Left colon (tissue), 2 donors: ENCODE measurements at regions not wholly inside any gene's neighbourhood (a gene's known extent, or its start where the extent isn't known, plus 50 kb on each side); places are given as distances from the start of the nearest gene placed in this dataset.

ENCODE experiments used
- ATAC-seq: fragments of 200-7000 bp; cut with Tn5 transposase; one replicate; pipeline ENCODE4 v1.9.1; 2020; ENCODE audit warnings: mild to moderate bottlenecking, moderate library complexity
- DNase-seq, 2 donors: peaks; one replicate each; pipeline ENCODE4 v3.0.0-alpha.2; 2020
- intact Hi-C, 2 donors: fragments of 100-400 bp; cut with DNase I in 1 of 2; cut with micrococcal nuclease in 1 of 2; formaldehyde crosslinking; loops; one replicate each; pipeline versions ENCODE4 v1.11.2 to v1.14.0; 2022; cut with DNase I, micrococcal nuclease
- donor health status: DM: no; HTN: no; CAD: no.
- donor health status: DM: yes; HTN: yes; CAD: no.

DNA sequence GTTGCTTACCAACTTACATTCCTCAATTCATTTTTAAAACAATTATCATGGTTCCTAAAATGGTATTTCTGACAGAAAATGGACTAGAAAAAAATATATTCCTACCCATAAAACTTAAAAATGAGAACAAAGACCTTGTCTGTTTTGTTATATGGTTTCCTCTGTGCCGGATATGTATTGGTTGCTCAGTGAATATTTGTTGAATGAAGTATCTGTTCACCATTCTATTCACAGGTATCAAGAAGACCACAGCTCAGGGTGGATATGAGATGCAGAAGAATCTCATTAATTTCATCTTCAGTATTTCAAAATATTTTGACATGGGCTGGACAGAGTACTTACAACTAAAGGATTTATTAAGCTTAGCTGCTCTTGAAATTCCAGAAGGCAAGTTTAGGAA lies 58.1 kb downstream of the TUSC7 start:
- ATAC-seq, result no peak
- intact Hi-C loops, result no loop called here
- no peak for DNase-seq

GRCh38 chr3:116770815-116771450 lies 61.4 kb downstream of the TUSC7 start:
- peak; percentile 80 for ATAC-seq
- DNase-seq, result peak; percentile 38 to 65
- intact Hi-C loops, result loop anchor here in 1 of 2 donors (10.0 kb wide), 1 partner anchor 754 kb away; no protein-coding TSS in a partner anchor

- DNase-seq, result no peak
- intact Hi-C loops, result loop anchor here in 1 of 2 donors (10.0 kb wide), 1 partner anchor 748 kb away; no protein-coding TSS in a partner anchor
- ATAC-seq, result no peak
Observed at GRCh38 chr3:116776880-116777785, 67.6 kb downstream of the TUSC7 start.

DNA sequence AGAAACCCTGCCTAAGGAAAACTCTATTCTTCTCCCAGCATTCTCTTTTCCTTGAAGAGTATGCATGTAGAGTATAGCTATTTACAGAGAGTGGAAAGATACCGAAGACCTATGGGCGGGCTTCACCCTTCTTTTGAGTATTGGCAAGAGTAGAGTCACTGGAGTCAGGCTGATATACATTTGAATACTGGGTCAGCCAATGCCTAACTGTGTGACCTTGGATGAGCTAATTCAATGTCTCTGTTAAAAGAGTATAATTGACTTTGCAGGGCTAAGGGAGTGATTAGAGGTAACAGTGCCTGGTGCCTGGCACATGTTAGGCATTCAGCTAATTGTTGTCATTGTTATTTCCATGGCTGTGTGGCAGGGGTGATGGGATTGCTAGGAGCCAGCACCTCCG lies 75.6 kb downstream of the TUSC7 start:
- no peak for ATAC-seq
- intact Hi-C loops, result no loop called here

DNA sequence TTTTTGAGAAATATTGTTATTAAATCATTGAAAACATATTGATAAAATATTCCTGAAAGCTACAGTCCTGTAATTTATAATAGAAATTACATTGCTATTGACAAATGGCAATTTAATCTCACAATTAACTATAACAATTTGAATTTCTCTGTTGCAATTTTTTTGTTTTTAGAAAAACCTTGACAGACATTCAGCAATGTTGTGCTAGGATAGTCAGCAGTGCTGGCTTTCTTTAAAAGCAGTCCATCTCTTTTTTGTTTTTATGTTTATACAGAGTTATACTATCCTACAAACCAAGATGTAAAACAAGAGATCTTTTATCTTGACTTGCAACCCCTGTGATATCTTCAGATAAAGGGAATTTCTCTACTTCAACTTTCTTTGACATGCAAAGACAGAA lies 93.1 kb downstream of the TUSC7 start:
- intact Hi-C loops, result no loop called here
- DNase-seq (no peak), ATAC-seq (no peak)

More for the DNA sequence above, 75.6 kb downstream of the TUSC7 start:
- DNase-seq, result no peak

DNA sequence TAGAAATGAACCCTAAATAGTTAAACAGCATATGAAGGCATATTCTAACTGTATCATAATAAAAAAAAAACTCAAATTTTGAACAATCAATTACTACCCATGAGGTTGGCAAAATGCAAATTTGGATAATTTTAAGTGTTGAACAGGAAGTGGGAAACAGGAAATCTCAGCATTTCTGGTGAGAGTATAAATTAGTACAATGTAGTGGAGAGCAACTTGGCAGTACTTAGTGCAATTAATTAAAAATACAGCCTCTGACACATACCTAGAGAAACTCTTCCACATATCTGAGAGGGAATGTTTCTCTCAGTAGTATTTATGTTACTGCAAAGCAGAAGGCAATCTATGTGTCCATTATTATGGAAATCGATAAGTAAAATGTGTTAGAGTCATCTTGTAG lies 96.8 kb downstream of the TUSC7 start:
- ATAC-seq (no peak), DNase-seq (no peak)
- intact Hi-C loops, result no loop called here

DNA sequence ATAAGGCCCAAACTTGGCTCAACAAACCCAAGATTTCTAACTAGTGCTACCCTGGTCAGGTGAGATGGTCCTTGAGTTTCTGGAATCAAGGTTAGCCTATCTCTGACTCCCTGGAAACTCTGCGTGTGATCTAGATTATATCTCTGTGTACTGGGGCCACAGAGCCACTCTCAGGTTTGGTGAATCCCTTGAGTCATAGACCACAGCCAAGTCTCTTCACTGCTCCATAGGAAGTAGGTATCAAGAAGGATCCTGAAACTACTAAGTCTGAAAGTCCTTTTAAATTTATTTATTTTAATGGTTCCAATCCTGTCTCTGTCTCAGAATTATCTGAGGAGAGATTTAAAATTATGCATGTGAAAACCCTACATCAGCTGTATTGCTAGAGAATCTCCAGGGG lies 99.1 kb downstream of the TUSC7 start:
- intact Hi-C loops, result no loop called here
- DNase-seq, result no peak
- ATAC-seq, result no peak

DNA sequence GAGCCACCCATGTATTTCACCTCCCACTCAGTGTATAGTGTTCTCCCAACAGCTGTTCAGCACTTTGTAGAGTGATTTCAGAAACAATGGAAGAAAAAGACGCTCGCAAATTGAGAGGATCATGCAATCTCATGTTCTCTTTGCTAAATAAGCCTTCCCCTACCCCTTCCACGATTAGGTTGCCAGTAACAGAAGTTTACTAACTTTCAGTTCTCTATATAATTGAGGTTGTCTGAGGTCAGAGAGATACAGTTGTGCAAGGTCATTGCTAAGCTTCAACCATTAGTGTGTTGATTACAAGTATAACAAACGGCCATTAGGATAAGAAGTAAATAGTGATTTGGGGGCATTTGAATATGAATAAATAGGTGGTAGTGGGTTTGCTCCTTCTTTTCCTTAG lies 99.6 kb downstream of the TUSC7 start:
- intact Hi-C loops, result no loop called here
- ATAC-seq (no peak), DNase-seq (no peak)

DNA sequence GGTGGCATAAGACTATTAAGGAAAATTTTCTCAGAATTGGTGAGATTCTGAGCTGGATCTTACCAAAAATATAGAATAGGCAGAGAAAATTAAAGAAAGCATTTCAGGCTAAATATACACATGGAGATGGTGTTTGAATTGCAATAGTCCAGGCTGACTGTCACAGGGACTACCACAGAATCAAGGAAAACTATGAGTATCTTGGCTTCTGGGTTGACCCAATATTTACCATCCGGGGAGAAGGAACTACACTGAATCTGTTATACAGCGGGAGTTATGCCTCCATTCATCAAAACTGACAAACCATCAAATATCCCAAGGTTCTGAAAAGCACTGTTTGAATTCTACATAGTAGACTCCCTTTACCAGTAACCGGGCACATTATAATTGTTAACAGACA lies 102.2 kb downstream of the TUSC7 start:
- intact Hi-C loops, result no loop called here
- no peak for DNase-seq

DNA sequence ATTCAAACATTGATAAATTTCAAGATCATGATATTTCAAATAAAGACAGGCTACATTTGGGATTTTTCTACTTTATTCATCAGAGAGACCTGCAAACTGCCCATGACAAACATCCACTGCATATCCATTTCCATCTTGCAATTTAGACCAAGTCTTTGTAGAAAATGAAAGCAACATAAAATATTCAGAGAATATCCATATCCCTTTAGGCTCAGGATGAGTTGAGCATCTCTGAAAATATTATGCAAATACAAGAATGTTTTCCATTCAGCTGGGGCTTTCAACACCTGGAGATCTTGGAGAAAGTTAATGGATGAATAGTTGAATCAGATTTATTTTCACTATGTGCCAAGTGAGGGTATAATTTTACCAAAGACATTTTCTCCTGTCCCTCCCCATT lies 103.4 kb downstream of the TUSC7 start:
- intact Hi-C loops, result no loop called here

More for the DNA sequence above, 102.2 kb downstream of the TUSC7 start:
- ATAC-seq, result no peak

DNA sequence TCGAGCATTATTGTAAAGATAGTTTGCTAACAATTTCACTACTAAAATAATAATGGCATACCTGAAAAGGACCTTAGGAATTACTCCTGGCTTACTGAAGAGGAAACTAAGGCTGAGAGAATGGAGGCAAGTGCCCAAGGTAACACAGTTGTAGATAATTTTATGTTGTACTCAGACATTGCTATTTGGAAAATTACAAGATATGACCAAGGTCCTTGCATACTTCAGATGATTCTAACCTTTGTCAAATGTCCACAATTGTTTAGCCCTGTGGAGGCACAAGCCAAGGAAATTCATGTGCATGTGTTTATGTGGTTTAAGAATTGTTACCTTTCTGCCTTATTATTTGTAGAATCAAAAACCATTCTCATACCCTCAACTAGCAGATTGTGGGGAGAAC lies 105.7 kb downstream of the TUSC7 start:
- ATAC-seq, result no peak
- no peak for DNase-seq
- intact Hi-C loops, result no loop called here

More for the DNA sequence above, 103.4 kb downstream of the TUSC7 start:
- DNase-seq, result no peak
- ATAC-seq, result no peak

GRCh38 chr3:116815831-116816588 lies 106.4 kb downstream of the TUSC7 start:
- ATAC-seq, result no peak
- intact Hi-C loops, result no loop called here

DNA sequence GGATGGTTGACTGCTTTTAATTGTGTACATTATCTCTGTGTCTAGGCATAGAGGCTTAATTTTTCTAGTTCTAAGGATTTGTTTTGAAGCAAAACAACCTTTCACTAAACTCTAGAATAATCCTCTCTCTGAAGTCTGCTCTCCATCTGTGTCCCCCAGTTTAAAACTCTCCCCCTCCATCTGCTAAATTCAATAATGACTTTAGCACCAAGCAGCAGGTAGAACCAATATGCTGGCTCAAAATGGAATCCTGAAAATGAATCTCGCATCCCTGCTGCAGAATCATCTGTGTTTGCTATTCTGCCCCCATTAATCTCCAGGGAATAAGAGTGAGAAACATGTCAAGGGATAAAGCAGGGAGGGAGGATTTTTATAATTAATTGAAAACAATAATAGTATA lies 111.8 kb downstream of the TUSC7 start:
- ATAC-seq, result no peak
- intact Hi-C loops, result no loop called here

More at GRCh38 chr3:116815831-116816588, 106.4 kb downstream of the TUSC7 start:
- peak; percentile 6 to 44 for DNase-seq

GRCh38 chr3:116824208-116824607 lies 114.6 kb downstream of the TUSC7 start:
- no peak for ATAC-seq
- no peak for DNase-seq
- intact Hi-C loops, result no loop called here

More for the DNA sequence above, 111.8 kb downstream of the TUSC7 start:
- no peak for DNase-seq

- no peak for DNase-seq
- intact Hi-C loops, result no loop called here
- no peak for ATAC-seq
Observed at GRCh38 chr3:116833202-116833601, 123.6 kb downstream of the TUSC7 start.

- no peak for ATAC-seq
- intact Hi-C loops, result no loop called here
- DNase-seq, result no peak
Observed at GRCh38 chr3:116834816-116835215, 125.2 kb downstream of the TUSC7 start.

- ATAC-seq, result no peak
- no peak for DNase-seq
- intact Hi-C loops, result no loop called here
Observed at GRCh38 chr3:116835658-116836057, 126.1 kb downstream of the TUSC7 start.

DNA sequence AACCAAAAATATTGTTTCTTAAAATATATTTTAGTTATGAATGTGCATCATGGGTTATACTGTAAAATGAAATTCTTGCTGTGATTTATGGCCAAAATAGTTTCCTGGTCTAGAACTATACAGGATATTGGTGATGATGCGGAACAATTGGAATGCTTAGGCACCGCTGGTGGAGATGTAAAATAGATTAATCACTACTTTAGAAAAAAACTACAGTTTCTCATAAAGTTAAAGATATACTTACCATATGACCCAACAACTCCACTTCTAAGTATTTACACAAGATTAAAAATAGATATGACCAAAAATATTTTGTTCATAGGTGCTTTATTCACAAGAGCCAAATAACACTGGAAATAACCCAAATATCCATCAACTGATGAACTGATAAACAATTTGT lies 126.7 kb downstream of the TUSC7 start:
- DNase-seq, result no peak
- intact Hi-C loops, result no loop called here
- no peak for ATAC-seq

DNA sequence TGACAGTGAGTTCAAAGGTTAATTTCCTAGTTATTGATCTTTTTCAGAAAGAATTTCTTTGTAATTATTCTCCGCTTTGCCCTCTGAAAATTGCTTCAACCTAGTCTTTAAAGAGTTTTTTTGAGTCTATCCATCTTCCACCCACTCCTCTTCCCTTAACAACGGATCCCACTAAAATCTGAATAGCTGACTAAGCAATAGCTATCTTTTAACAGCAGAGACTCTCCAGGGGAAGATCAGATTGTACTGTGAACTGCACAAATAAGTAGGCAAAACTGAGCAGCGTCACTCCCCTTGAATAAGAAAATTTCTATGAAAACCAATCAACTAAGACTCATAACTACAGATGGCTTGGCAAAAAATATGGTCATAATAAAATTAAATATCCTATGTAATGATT lies 127.9 kb downstream of the TUSC7 start:
- no peak for DNase-seq
- no peak for ATAC-seq
- intact Hi-C loops, result no loop called here
